Middle frontal gyrus (tissue), 1 donor: ENCODE measurements at regions not wholly inside any gene's neighbourhood (a gene's known extent, or its start where the extent isn't known, plus 50 kb on each side); places are given as distances from the start of the nearest gene placed in this dataset.
A peak's percentile ranks its signal among the peaks of the same experiment; 100 is the strongest.
"Not testable (repeated sequence)": the region's sequence is repeated elsewhere in the genome, so short reads cannot be mapped to it uniquely, and the experiment has no call there.

Source experiments
- DNase-seq: peaks from one replicate; pipeline ENCODE4 v3.0.0-alpha.2; 2015; ENCODE audit warnings: low spot score; ENCODE audit errors: extremely low spot score

GRCh38 chr17:20840987-20841865, 201.6 kb downstream of the USP22 start:
- not testable (repeated sequence) for DNase-seq

GRCh38 chr17:20842012-20842411, 200.8 kb downstream of the USP22 start:
- not testable (repeated sequence) for DNase-seq

GRCh38 chr17:20843261-20843660, 199.6 kb downstream of the USP22 start:
- not testable (repeated sequence) for DNase-seq

GRCh38 chr17:20843799-20844553, 198.8 kb downstream of the USP22 start:
- DNase-seq: not testable (repeated sequence)

GRCh38 chr17:20848869-20849443, 193.9 kb downstream of the USP22 start:
- DNase-seq: not testable (repeated sequence)

- not testable (repeated sequence) for DNase-seq
Observed at GRCh38 chr17:20851591-20852238, 191.1 kb downstream of the USP22 start.

- peak; percentile 29 for DNase-seq
Observed at GRCh38 chr17:20852239-20852989, 190.4 kb downstream of the USP22 start.

GRCh38 chr17:20852990-20853370, 189.8 kb downstream of the USP22 start:
- no peak for DNase-seq

GRCh38 chr17:20855910-20856470, 186.8 kb downstream of the USP22 start:
- not testable (repeated sequence) for DNase-seq

GRCh38 chr17:20866444-20867209, 176.2 kb downstream of the USP22 start:
- not testable (repeated sequence) for DNase-seq

GRCh38 chr17:20867436-20867937, 175.3 kb downstream of the USP22 start:
- not testable (repeated sequence) for DNase-seq

- DNase-seq: not testable (repeated sequence)
Observed at GRCh38 chr17:20867938-20868661, 174.7 kb downstream of the USP22 start.

GRCh38 chr17:20868662-20869007, 174.2 kb downstream of the USP22 start:
- DNase-seq: not testable (repeated sequence)

- DNase-seq: not testable (repeated sequence)
Observed at GRCh38 chr17:20873173-20873572, 169.6 kb downstream of the USP22 start.

- DNase-seq: not testable (repeated sequence)
Observed at GRCh38 chr17:20873688-20874328, 169.0 kb downstream of the USP22 start.

GRCh38 chr17:20877384-20877783, 165.4 kb downstream of the USP22 start:
- DNase-seq: not testable (repeated sequence)

- DNase-seq: no peak
Observed at GRCh38 chr17:20890338-20890737, 152.5 kb downstream of the USP22 start.

- DNase-seq: not testable (repeated sequence)
Observed at GRCh38 chr17:20895426-20895825, 147.4 kb downstream of the USP22 start.
